H54 (cell line): ENCODE measurements at regions not wholly inside any gene's neighbourhood (a gene's known extent, or its start where the extent isn't known, plus 50 kb on each side); places are given as distances from the start of the nearest gene placed in this dataset.
"Not testable (repeated sequence)": the region's sequence is repeated elsewhere in the genome, so short reads cannot be mapped to it uniquely, and the experiment has no call there.

Source experiments
- DNase-seq: peaks from one replicate; pipeline ENCODE4 v3.0.0; 2011; ENCODE audit warnings: low spot score, mixed read lengths; ENCODE audit not compliant: insufficient read length
- FAIRE-seq: peaks from 3 replicates; lab custom pipeline; 2011; peaks lifted over from hg19 to GRCh38; lab: Jason Lieb, UNC
- POLR2A ChIP-seq: IDR thresholded peaks from 2 replicates; pipeline ENCODE4 v1.6.1; 2011; ENCODE audit warnings: low read depth, mild to moderate bottlenecking, low read length

DNA sequence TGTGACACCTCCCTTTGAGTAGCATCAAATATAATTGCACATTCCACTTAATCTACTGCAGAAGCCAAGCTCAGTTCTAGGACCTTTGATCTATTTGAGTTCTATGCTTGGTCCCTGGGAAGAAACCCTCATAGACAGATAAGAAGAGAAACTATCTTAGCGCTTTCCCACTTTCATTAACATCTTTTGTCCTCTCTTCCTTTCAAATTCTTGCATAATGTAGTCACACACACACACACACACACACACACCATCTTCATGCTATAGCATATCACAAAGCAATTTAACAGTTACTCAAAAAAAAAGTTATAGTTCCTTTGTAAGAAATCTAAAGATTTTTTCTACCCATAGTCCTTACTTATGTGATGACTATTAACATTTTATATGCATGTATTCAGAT is 735.9 kb upstream of the PCDH9 start:
- FAIRE-seq: no peak
- TF ChIP-seq POLR2A: no peak

DNA sequence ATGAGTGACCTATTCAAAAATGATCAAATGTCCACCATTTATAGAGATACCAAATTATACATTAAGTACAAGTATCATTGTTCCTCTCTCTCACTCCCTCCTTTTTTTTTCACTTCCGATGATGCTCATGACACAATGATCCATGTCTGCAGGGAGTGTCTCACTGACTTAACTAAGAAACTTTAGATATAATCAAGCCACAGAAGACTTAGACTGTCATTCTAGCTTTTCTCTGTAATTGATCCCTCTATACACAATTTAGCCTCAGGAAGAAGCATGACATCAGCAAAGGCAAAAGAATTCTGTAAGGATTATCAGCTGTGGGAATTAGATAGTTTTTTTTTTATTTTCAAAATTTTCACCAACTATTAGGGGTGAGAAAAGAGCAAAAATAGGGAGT is 734.9 kb upstream of the PCDH9 start:
- FAIRE-seq (no peak), DNase-seq (no peak)
- TF ChIP-seq POLR2A: no peak

More for the DNA sequence above, 735.9 kb upstream of the PCDH9 start:
- DNase-seq: no peak

DNA sequence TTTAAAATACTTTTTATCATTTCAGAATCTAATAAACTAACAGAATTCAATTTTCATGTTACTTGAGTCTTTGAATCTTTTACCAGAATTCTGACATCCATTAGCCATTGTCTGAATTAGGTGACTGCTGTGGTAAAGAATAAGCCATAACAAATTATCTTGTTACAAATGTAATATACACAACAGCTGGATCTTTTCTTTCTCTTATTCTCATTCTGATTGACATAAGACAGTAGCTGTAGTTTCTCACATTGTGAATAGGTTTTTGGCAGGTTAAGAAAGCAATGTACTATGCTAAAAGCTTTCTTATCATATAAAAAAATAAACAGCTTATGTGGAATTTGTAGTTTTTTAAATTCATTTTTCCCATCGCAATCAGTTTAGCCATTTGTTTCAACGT is 734.0 kb upstream of the PCDH9 start:
- TF ChIP-seq POLR2A: no peak
- DNase-seq: no peak
- FAIRE-seq: no peak

DNA sequence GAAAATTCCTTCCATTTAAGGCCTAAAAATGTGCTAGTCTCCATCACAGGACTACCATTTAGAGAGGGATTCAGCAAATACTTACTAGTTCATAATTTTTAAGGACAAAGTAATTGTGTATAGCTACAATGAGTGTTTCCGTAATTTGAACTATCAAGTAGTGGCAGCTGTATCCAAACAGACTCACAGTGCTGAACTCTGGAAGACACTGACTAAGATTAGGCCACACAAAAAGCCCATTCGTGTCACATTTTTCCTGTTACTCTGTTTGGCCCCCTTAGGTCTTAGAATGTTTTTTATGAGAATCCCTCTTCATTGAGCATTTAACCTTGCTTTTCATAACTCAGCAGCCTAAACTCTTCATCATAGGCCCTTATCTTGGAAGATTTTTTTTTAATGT is 731.2 kb upstream of the PCDH9 start:
- FAIRE-seq (no peak), DNase-seq (no peak)
- no peak for TF ChIP-seq POLR2A

DNA sequence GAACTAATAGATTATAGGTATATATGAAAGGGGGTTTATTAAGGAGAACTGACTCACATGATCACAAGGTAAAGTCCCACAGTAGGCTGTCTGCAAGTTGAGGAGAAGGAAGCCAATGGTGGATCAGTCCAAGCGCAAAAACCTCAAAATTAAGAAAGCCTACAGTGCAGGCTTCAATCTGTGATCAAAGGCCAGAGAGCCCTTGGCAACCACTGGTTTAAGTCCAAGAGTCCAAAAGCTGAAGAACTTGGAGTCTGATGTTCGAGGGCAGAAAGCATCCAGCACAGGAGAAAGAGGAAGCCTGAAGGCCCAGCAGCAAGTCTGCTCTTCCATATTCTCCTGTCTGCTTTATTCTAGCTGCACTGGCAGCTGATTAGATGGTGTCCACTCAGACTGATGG is 721.3 kb upstream of the PCDH9 start:
- FAIRE-seq: no peak

DNA sequence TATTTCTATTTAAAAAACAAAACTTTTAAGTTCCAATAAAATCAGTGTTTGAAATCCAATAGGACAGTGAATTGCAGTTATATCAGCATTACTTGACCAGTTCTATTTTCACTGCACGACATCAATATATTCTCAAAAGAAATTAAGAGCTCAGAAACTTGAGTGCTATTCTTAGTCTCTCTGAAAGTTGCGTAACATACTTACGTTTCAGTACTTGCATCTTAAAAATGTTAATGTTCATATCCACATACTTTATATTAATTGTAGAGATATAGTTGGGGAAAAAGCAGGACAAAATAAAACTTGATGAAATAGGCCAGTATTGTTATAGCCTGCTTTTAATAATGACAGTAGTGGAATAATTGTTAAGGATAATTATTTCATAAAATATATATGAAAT is 720.5 kb upstream of the PCDH9 start:
- FAIRE-seq (no peak), DNase-seq (no peak)
- TF ChIP-seq POLR2A: no peak

More for the DNA sequence above, 721.3 kb upstream of the PCDH9 start:
- TF ChIP-seq POLR2A: no peak
- DNase-seq: no peak

DNA sequence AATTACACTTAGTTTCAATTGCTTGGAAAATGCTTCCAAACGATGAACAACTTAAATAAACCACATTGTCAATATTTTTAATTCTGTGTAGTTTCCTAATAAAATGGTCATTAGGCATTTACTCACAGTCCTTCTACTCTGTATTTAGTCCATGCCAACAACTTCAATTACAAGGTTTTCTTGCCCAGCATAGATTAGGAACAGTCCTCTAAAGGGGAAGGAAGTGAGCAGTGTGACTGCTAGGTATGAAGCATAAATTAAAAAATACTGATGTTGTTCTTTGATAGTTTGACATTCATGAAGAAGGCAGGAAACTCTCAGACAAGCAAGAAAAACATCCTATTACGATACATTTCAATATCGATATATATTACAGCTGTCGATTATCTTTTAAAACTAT is 716.0 kb upstream of the PCDH9 start:
- FAIRE-seq: no peak
- TF ChIP-seq POLR2A: no peak
- DNase-seq: no peak

DNA sequence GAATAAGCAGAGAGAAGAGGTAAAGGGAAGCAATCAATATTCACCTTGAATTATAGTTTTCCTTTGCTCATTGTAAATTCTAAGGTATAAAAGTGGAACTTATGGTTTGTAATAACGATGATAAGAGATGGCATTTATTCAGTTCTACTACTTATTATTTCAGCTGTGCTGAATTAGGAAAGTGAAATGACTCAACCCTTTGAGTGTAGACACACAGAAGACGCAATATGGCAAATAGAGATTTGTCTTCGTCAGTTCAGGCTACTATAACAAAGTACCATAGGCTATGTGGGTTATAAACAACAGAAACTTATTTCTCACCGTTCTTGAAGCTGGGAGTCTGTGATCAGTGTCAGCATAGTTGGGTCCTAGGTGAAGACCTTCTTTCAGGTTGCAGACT is 713.0 kb upstream of the PCDH9 start:
- TF ChIP-seq POLR2A: no peak
- FAIRE-seq: no peak
- no peak for DNase-seq

DNA sequence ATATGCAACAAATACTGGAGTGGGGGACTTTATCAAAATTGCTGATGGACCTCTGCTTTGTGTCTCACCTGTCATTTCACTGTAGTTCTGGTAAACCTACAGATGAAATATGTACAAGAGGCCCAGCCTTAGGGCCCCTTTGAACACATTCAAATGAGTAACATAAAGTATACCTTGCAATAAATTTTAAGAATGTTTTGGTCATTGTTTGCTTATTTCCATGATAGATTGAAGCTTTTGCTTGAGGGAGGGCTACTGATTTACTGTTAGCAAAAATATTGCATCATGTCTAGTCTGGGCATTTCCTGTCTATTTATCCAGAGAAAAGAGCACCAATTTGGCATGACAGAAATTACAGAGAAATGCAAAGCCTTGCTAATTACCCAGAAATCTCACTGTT is 705.5 kb upstream of the PCDH9 start:
- no peak for TF ChIP-seq POLR2A
- FAIRE-seq (no peak), DNase-seq (no peak)

DNA sequence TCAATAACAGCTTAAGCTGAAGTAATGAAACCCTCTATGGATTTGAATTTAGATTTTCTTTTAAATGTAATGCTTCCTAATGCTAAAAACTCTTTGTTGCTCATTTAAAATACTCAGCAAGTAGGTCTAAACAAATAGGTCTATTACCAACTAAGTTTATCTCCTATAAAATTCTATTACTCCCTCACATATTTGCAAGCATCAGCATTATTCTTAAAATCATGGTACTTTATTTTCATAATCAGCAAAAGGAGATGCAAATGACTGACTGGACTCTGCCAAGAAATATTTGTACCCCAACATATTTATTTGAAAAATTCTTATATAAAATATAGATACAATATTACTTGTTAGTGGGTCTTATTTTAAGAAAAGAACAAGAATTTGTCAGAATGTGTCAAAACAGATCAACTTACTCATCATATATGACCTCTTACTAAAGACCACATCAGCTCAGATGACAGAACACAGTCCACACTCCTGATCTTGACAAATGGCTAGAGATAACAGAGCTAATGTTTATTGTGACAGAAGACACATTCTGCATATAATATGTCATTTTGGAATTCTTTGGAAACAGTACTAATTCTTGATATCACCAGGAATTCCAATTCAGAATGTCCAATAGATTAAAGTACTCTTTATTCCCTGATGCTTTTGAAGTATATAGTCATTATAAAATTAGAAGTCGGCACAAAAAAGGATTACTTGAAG is 704.6 kb upstream of the PCDH9 start:
- TF ChIP-seq POLR2A: no peak
- DNase-seq (no peak), FAIRE-seq (no peak)

DNA sequence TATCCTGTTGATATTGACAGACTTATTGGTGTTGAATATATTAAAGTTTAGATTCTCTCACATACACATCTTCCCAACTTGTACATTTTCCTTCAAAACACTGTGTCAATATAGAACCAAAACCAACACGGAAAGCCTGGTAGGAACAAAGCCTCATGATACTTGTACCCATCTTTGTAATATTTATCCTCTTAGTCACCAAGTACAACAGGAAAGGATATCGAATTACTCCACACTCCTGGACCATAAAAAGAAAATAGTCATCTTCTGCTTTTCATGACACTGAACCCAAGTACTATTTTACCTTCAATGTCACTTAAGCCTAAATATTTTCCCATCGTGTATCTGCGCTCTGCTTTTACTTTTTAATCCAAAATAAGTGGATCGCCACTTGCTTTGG is 702.9 kb upstream of the PCDH9 start:
- FAIRE-seq (peak; percentile 58), DNase-seq (no peak)
- no peak for TF ChIP-seq POLR2A

DNA sequence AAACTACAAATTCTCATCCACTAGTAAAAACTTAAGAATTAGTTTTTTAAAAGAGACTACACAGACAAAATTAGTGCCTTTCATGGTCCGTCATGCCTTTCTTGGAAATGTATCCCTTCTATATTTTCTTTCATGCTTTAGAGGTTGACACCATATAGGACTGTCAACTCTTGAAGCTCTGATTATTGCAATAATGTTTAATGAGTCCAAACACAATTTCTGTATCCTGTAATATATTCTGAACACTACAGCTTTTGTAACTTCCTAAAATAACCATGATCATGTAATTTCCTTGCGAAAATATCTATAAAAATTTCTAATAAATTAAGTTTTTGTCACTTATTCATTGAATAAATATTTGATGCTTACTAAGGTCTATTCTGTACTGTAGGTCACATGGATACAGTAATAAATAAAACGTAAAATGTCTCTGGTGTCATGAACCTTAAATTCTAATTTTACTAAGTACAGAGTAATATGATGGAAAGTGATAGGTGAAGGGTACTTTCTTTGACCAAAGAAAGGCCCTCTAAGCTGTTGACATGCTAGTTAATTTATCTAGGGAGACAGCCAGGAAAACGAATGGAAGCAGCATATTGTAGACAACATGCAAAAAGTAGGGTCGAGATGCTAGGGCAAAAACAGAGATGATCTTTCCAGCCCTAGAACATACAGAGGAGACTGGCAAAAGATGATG is 687.3 kb upstream of the PCDH9 start:
- FAIRE-seq: no peak
- TF ChIP-seq POLR2A: no peak
- DNase-seq: no peak

DNA sequence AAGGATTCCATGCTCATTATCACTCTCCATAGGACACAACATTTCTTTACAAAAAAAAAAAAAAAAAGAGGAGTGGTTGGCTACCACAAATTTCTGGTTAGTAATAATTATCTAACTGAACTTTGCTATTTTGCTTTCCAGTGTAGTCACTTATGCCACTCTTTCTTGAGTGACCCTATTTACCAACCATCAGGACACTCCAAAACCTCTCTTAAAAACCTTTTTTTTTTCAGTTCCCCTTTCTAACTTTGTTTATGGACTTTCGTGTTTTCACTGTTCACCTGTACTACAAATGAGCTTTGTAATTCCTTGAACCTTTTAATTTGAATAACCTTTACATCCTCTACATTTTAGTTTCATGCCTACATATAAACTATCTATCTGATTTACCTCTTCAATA is 686.5 kb upstream of the PCDH9 start:
- TF ChIP-seq POLR2A: no peak
- FAIRE-seq: no peak
- DNase-seq: no peak

DNA sequence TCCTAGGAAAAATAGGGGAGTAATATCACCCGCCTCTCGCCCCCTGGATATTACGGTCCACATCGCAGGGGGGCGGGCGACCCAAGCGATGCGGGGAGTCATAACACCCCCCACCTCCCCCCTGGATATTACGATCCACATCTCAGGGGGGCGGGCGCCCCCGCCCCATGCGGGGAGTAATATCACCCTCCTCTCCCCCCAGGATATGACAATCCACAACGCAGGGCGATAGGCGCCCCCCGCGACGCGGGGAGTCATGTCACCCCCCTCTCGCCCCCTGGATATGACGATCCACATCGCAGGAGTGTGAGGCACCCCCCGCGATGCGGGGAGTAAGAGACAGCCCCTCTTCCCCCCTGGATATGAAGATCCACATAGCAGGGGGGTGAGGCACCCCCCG is 684.4 kb upstream of the PCDH9 start:
- TF ChIP-seq POLR2A: no peak
- DNase-seq (no peak), FAIRE-seq (no peak)

DNA sequence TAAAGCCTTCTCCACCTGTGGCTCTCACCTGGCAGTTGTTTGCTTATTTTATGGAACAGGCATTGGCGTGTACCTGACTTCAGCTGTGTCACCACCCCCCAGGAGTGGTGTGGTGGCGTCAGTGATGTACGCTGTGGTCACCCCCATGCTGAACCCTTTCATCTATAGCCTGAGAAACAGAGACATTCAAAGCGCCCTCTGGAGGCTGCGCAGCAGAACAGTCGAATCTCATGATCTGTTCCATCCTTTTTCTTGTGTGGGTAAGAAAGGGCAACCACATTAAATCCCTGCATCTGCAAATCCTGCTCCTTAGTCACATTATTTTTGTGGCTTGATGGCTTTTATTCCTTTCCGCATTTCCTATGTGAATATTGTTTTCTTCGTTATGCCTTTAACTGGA is 672.8 kb upstream of the PCDH9 start:
- not testable (repeated sequence) for DNase-seq, FAIRE-seq
